Colonic mucosa (tissue), 4 donors: ENCODE measurements at regions not wholly inside any gene's neighbourhood (a gene's known extent, or its start where the extent isn't known, plus 50 kb on each side); places are given as distances from the start of the nearest gene placed in this dataset.

Source experiments
- DNase-seq: peaks from one replicate; pipeline ENCODE4 v3.0.0-alpha.2; 2020
- H3K27ac ChIP-seq: fragments of 200-600 bp; one replicate; pipeline ENCODE4 v1.8.0; 2021
- H3K27me3 ChIP-seq: fragments of 200-600 bp; one replicate; pipeline ENCODE4 v1.8.0; 2021
- H3K36me3 ChIP-seq: fragments of 200-600 bp; one replicate; pipeline ENCODE4 v1.8.0; 2021
- H3K4me1 ChIP-seq: fragments of 200-600 bp; one replicate; pipeline ENCODE4 v1.8.0; 2021; ENCODE audit warnings: mild to moderate bottlenecking
- H3K4me3 ChIP-seq: fragments of 200-600 bp; one replicate; pipeline ENCODE4 v1.8.0; 2021
- H3K9ac ChIP-seq, 2 donors: one replicate each; pipeline ENCODE4 v1.7.0; 2013; ENCODE audit warnings: control low read depth in 2 of 2, low read depth in 2 of 2, low read length in 2 of 2
- H3K9me3 ChIP-seq: fragments of 200-600 bp; one replicate; pipeline ENCODE4 v1.8.0; 2021
- intact Hi-C: fragments of 100-400 bp; cut with DNase I; formaldehyde crosslinking; loops from one replicate; pipeline ENCODE4 v1.14.1; 2022
- TF ChIP-seq, protein P1 (sequence below): fragments of 200-600 bp; IDR thresholded peaks from one replicate; pipeline ENCODE4 v1.8.0; 2022; ENCODE audit warnings: antibody characterized with exemption, mild to moderate bottlenecking
- donor health status: healthy.
- donor health status: DM: no; HTN: no; CAD: no.
- donor health status: DM: no; HTN: no; CAD: no.

DNA sequence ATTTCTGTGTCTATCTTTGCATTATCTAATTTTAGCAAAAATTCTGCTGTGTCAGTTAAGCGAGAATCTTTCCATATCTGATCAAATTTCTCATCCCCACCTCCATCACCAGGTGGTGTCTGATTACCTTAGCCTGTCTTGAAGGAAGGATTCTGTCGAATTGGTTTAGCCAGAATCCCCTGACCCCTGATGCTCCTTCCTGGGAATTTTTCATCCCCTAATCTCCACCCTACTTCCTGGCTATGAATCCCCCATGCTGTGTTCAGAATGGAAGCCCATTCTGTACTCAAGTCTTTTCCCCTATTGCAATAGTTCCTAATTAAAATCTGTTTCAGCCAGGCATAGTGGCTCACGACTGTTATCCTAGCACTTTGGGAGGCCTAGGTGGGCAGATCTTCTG, 216.1 kb downstream of the SKIDA1 start:
- H3K9ac ChIP-seq, result no peak overlapping the region
- no peak for DNase-seq
- no peak overlapping the region for H3K4me3 ChIP-seq
- intact Hi-C loops, result no loop called here
- TF ChIP-seq, protein P1, sequence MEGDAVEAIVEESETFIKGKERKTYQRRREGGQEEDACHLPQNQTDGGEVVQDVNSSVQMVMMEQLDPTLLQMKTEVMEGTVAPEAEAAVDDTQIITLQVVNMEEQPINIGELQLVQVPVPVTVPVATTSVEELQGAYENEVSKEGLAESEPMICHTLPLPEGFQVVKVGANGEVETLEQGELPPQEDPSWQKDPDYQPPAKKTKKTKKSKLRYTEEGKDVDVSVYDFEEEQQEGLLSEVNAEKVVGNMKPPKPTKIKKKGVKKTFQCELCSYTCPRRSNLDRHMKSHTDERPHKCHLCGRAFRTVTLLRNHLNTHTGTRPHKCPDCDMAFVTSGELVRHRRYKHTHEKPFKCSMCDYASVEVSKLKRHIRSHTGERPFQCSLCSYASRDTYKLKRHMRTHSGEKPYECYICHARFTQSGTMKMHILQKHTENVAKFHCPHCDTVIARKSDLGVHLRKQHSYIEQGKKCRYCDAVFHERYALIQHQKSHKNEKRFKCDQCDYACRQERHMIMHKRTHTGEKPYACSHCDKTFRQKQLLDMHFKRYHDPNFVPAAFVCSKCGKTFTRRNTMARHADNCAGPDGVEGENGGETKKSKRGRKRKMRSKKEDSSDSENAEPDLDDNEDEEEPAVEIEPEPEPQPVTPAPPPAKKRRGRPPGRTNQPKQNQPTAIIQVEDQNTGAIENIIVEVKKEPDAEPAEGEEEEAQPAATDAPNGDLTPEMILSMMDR, result no peak
- H3K27me3 ChIP-seq, result no peaks in the 10 kb centered on the region
- H3K9me3 ChIP-seq, result no peaks in the 10 kb centered on the region
- H3K4me1 ChIP-seq, result no peaks in the 10 kb centered on the region
- no peak overlapping the region for H3K27ac ChIP-seq
- H3K36me3 ChIP-seq, result no peaks in the 10 kb centered on the region

GRCh38 chr10:21308946-21309345, 216.5 kb downstream of the SKIDA1 start:
- Histone ChIP-seq H3K4me1 (no peaks in the 10 kb centered on the region), H3K27ac (no peak overlapping the region), H3K27me3 (no peaks in the 10 kb centered on the region), H3K4me3 (no peak overlapping the region), H3K36me3 (no peaks in the 10 kb centered on the region), H3K9ac (no peak overlapping the region), H3K9me3 (no peaks in the 10 kb centered on the region)
- TF ChIP-seq, protein P1, result no peak
- intact Hi-C loops, result no loop called here
- DNase-seq, result no peak

- DNase-seq, result no peak
- Histone ChIP-seq H3K36me3 (no peaks in the 10 kb centered on the region), H3K9me3 (no peaks in the 10 kb centered on the region), H3K4me1 (no peaks in the 10 kb centered on the region), H3K9ac (no peak overlapping the region), H3K4me3 (no peak overlapping the region), H3K27ac (no peak overlapping the region), H3K27me3 (no peaks in the 10 kb centered on the region)
- intact Hi-C loops, result no loop called here
- TF ChIP-seq, protein P1, result no peak
Observed at GRCh38 chr10:21308018-21308417, 217.5 kb downstream of the SKIDA1 start.

GRCh38 chr10:21304608-21305007, 220.9 kb downstream of the SKIDA1 start:
- TF ChIP-seq, protein P1, result no peak
- Histone ChIP-seq H3K4me1 (no peaks in the 10 kb centered on the region), H3K27ac (no peak overlapping the region), H3K4me3 (no peak overlapping the region), H3K9ac (no peak overlapping the region), H3K27me3 (no peaks in the 10 kb centered on the region), H3K36me3 (no peaks in the 10 kb centered on the region), H3K9me3 (no peaks in the 10 kb centered on the region)
- intact Hi-C loops, result no loop called here
- DNase-seq, result no peak

- H3K27me3 ChIP-seq, result no peaks in the 10 kb centered on the region
- H3K9ac ChIP-seq, result no peak overlapping the region
- H3K4me3 ChIP-seq, result no peak overlapping the region
- TF ChIP-seq, protein P1, result no peak
- H3K27ac ChIP-seq, result no peak overlapping the region
- intact Hi-C loops, result no loop called here
- H3K36me3 ChIP-seq, result no peaks in the 10 kb centered on the region
- no peaks in the 10 kb centered on the region for H3K9me3 ChIP-seq
- no peak for DNase-seq
- no peaks in the 10 kb centered on the region for H3K4me1 ChIP-seq
Observed at GRCh38 chr10:21304198-21304597, 221.3 kb downstream of the SKIDA1 start.

- Histone ChIP-seq H3K27me3 (no peaks in the 10 kb centered on the region), H3K4me3 (no peak overlapping the region), H3K27ac (no peak overlapping the region), H3K4me1 (no peaks in the 10 kb centered on the region), H3K9ac (no peak overlapping the region), H3K9me3 (no peaks in the 10 kb centered on the region), H3K36me3 (no peaks in the 10 kb centered on the region)
- TF ChIP-seq, protein P1, result no peak
- no peak for DNase-seq
- intact Hi-C loops, result no loop called here
Observed at GRCh38 chr10:21300551-21300950, 224.9 kb downstream of the SKIDA1 start.
